Spleen (tissue), 4 donors: ENCODE measurements at regions not wholly inside any gene's neighbourhood (a gene's known extent, or its start where the extent isn't known, plus 50 kb on each side); places are given as distances from the start of the nearest gene placed in this dataset.

Experiments
- small RNA-seq, 4 donors: library from RNA; depleted of rRNA; stranded (forward); fragments of <200 nt; gene quantifications; one replicate each; pipeline ENCODE3, GENCODE V24; 2016

Small RNAs in the stretch of these regions (small RNA-seq; reads per million reads assigned to genes)
- gene AC006548.1 (0 reads per million in 4 donors), gene MTND1P17 (0 reads per million in 4 donors)
